ENCODE measurements at regions not wholly inside any gene's neighbourhood (a gene's known extent, or its start where the extent isn't known, plus 50 kb on each side); places are given as distances from the start of the nearest gene placed in this dataset.

DNA sequence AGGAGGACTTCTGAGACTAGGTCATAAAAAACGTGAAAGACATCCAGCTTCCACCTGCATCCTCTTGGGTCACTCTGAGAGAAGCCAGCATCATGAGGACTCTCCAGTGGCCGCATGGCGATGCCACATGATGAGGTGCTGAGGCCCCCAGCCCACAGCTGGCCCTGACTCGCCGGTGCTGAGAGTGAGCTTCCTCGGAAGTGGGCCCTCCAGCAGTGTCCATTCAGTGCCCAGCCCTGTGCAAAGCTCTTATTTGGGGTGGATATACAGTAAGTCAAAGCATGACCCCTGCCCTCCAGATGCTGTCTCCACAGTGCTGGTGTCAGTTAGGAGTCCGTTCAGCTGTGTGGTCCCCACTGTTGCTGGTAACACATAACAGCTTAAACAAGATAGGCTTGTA is 93.6 kb upstream of the CHST15 start:
- no peak for DNase-seq
- no peaks in the 10 kb centered on the region for H3K9me3 ChIP-seq (ENCODE audit: control insufficient read depth in 2 of 2, low read length in 2 of 2)

GRCh38 chr10:124185084-124185483 is 91.7 kb upstream of the CHST15 start:
- no peaks in the 10 kb centered on the region for H3K4me1 Mint-ChIP-seq
- H3K4me3 ChIP-seq (ENCODE audit: low read depth, low read length) = no peak overlapping the region
- H3K36me3 ChIP-seq (ENCODE audit: control insufficient read depth, insufficient read depth, low read length) = no peaks in the 10 kb centered on the region
- H3K9me3 ChIP-seq (ENCODE audit: control insufficient read depth in 2 of 2, low read length in 2 of 2) = no peaks in the 10 kb centered on the region
- no peak for DNase-seq
- no peak overlapping the region for H3K4me3 Mint-ChIP-seq
- no peak for ATAC-seq (ENCODE audit: low read depth in 2 of 2)
- no peaks in the 10 kb centered on the region for H3K36me3 Mint-ChIP-seq
- no peaks in the 10 kb centered on the region for H3K4me1 ChIP-seq (ENCODE audit: control insufficient read depth, insufficient read depth, low read length, poor library complexity, severe bottlenecking)
- no peak overlapping the region for H3K27ac Mint-ChIP-seq
- H3K27ac ChIP-seq (ENCODE audit: insufficient read depth, low read length, poor library complexity, severe bottlenecking) = no peak overlapping the region
- no peaks in the 10 kb centered on the region for H3K27me3 ChIP-seq (ENCODE audit: control insufficient read depth, insufficient read depth, low read length)
- H3K9me3 Mint-ChIP-seq = no peaks in the 10 kb centered on the region
- peaks cover 11% of the 10 kb centered on the region for H3K27me3 Mint-ChIP-seq

More for the DNA sequence above, 93.6 kb upstream of the CHST15 start:
- H3K4me3 Mint-ChIP-seq = no peak overlapping the region
- Histone ChIP-seq H3K27ac (ENCODE audit: insufficient read depth, low read length, poor library complexity, severe bottlenecking) (no peak overlapping the region), H3K27me3 (ENCODE audit: control insufficient read depth, insufficient read depth, low read length) (no peaks in the 10 kb centered on the region), H3K36me3 (ENCODE audit: control insufficient read depth, insufficient read depth, low read length) (no peaks in the 10 kb centered on the region), H3K4me1 (ENCODE audit: control insufficient read depth, insufficient read depth, low read length, poor library complexity, severe bottlenecking) (no peaks in the 10 kb centered on the region), H3K4me3 (ENCODE audit: low read depth, low read length) (no peak overlapping the region)
- H3K36me3 Mint-ChIP-seq = no peaks in the 10 kb centered on the region
- H3K4me1 Mint-ChIP-seq = no peaks in the 10 kb centered on the region
- ATAC-seq (ENCODE audit: low read depth in 2 of 2) = no peak
- peaks cover 16% of the 10 kb centered on the region for H3K27me3 Mint-ChIP-seq
- H3K9me3 Mint-ChIP-seq = no peaks in the 10 kb centered on the region
- H3K27ac Mint-ChIP-seq = no peak overlapping the region

DNA sequence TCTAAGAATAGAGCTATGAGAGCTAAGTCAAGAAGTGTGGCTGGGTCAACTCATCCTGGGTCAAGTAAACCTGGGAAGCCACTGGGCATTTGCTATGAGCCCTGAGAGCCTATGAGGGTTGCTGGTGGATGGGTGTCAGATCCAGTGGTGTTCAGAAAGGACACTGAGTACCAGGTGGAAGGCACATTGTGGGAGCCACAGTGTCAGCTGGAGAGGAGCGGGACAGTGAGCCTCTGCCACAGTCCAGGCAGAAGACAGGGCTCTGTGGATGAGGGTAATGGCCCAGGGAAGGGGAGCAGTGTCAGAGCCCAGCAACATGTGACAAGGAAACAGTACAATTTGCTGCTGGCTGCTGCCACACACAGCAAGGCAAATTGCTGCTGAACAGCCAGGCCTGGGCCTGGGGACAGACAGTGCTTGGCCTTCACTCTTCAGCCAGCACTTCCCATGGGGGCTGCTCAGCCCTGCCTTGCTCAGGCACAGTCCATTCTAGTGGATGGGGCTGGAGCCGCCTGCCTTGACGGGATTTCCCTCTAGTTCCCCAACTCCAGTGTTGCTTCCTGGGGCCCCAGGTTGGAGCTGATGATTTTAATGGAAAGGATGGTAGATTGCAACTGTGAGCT is 90.9 kb upstream of the CHST15 start:
- no peak overlapping the region for H3K27ac Mint-ChIP-seq
- Histone ChIP-seq H3K27ac (ENCODE audit: insufficient read depth, low read length, poor library complexity, severe bottlenecking) (no peak overlapping the region), H3K9me3 (ENCODE audit: control insufficient read depth in 2 of 2, low read length in 2 of 2) (no peaks in the 10 kb centered on the region), H3K36me3 (ENCODE audit: control insufficient read depth, insufficient read depth, low read length) (no peaks in the 10 kb centered on the region), H3K27me3 (ENCODE audit: control insufficient read depth, insufficient read depth, low read length) (no peaks in the 10 kb centered on the region), H3K4me3 (ENCODE audit: low read depth, low read length) (no peak overlapping the region), H3K4me1 (ENCODE audit: control insufficient read depth, insufficient read depth, low read length, poor library complexity, severe bottlenecking) (no peaks in the 10 kb centered on the region)
- H3K9me3 Mint-ChIP-seq = peaks cover 0 to 1% (median 0%) of the 10 kb centered on the region in 7 donors
- peaks cover 11% of the 10 kb centered on the region for H3K27me3 Mint-ChIP-seq
- H3K4me3 Mint-ChIP-seq = no peak overlapping the region
- ATAC-seq (ENCODE audit: low read depth in 2 of 2) (no peak), DNase-seq (no peak)
- no peaks in the 10 kb centered on the region for H3K4me1 Mint-ChIP-seq
- H3K36me3 Mint-ChIP-seq = no peaks in the 10 kb centered on the region

GRCh38 chr10:124183617-124184016 is 90.2 kb upstream of the CHST15 start:
- no peak for ATAC-seq (ENCODE audit: low read depth in 2 of 2)
- H3K36me3 Mint-ChIP-seq = no peaks in the 10 kb centered on the region
- H3K4me1 Mint-ChIP-seq = no peaks in the 10 kb centered on the region
- Histone ChIP-seq H3K9me3 (ENCODE audit: control insufficient read depth in 2 of 2, low read length in 2 of 2) (no peaks in the 10 kb centered on the region), H3K27me3 (ENCODE audit: control insufficient read depth, insufficient read depth, low read length) (no peaks in the 10 kb centered on the region), H3K36me3 (ENCODE audit: control insufficient read depth, insufficient read depth, low read length) (no peaks in the 10 kb centered on the region), H3K4me1 (ENCODE audit: control insufficient read depth, insufficient read depth, low read length, poor library complexity, severe bottlenecking) (no peaks in the 10 kb centered on the region), H3K4me3 (ENCODE audit: low read depth, low read length) (no peak overlapping the region), H3K27ac (ENCODE audit: insufficient read depth, low read length, poor library complexity, severe bottlenecking) (no peak overlapping the region)
- H3K4me3 Mint-ChIP-seq = no peak overlapping the region
- peaks cover 10% of the 10 kb centered on the region for H3K27me3 Mint-ChIP-seq
- no peak overlapping the region for H3K27ac Mint-ChIP-seq
- peaks cover 0 to 1% (median 0%) of the 10 kb centered on the region in 7 donors for H3K9me3 Mint-ChIP-seq
- no peak for DNase-seq

DNA sequence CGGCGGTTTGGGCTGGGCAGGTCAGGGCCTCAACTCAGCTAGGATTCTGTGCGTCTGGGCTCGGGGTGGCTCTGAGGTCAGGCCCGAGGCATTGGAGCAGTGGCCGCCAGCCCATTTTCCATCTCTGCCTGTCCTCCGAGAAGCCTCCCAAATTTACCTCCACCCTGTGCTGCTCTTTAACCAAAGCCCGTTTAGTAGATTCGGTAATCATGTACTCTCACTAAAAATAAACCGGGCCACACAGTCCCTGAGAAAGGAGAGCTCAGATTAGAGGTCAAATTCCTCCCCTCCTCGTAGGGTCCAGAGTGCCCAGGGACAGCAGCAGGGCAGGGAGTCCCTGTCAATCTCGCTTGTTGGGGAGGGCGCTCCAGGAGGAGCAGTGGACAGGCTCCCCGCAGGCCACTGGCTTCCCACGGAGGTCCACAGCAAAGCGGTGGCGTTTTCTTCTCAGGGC is 88.7 kb upstream of the CHST15 start:
- no peaks in the 10 kb centered on the region for H3K36me3 ChIP-seq (ENCODE audit: control insufficient read depth, insufficient read depth, low read length)
- H3K4me1 Mint-ChIP-seq = no peaks in the 10 kb centered on the region
- peaks cover 10% of the 10 kb centered on the region for H3K27me3 Mint-ChIP-seq
- H3K9me3 Mint-ChIP-seq = peaks cover 0 to 2% (median 0%) of the 10 kb centered on the region in 7 donors
- DNase-seq (no peak), ATAC-seq (ENCODE audit: low read depth in 2 of 2) (no peak)
- no peak overlapping the region for H3K4me3 Mint-ChIP-seq
- no peaks in the 10 kb centered on the region for H3K9me3 ChIP-seq (ENCODE audit: control insufficient read depth in 2 of 2, low read length in 2 of 2)
- H3K27me3 ChIP-seq (ENCODE audit: control insufficient read depth, insufficient read depth, low read length) = no peaks in the 10 kb centered on the region
- H3K4me1 ChIP-seq (ENCODE audit: control insufficient read depth, insufficient read depth, low read length, poor library complexity, severe bottlenecking) = no peaks in the 10 kb centered on the region
- no peak overlapping the region for H3K27ac Mint-ChIP-seq
- H3K27ac ChIP-seq (ENCODE audit: insufficient read depth, low read length, poor library complexity, severe bottlenecking) = no peak overlapping the region
- H3K4me3 ChIP-seq (ENCODE audit: low read depth, low read length) = no peak overlapping the region
- no peaks in the 10 kb centered on the region for H3K36me3 Mint-ChIP-seq

- Histone ChIP-seq H3K27me3 (ENCODE audit: control insufficient read depth, insufficient read depth, low read length) (no peaks in the 10 kb centered on the region), H3K27ac (ENCODE audit: insufficient read depth, low read length, poor library complexity, severe bottlenecking) (no peak overlapping the region), H3K9me3 (ENCODE audit: control insufficient read depth in 2 of 2, low read length in 2 of 2) (no peaks in the 10 kb centered on the region), H3K4me1 (ENCODE audit: control insufficient read depth, insufficient read depth, low read length, poor library complexity, severe bottlenecking) (no peaks in the 10 kb centered on the region), H3K4me3 (ENCODE audit: low read depth, low read length) (no peak overlapping the region), H3K36me3 (ENCODE audit: control insufficient read depth, insufficient read depth, low read length) (no peaks in the 10 kb centered on the region)
- Mint-ChIP-seq H3K4me3 (no peak overlapping the region), H3K27me3 (peaks cover 10% of the 10 kb centered on the region), H3K27ac (no peak overlapping the region), H3K36me3 (no peaks in the 10 kb centered on the region), H3K4me1 (no peaks in the 10 kb centered on the region), H3K9me3 (peaks cover 0 to 2% (median 0%) of the 10 kb centered on the region in 7 donors)
- ATAC-seq (ENCODE audit: low read depth in 2 of 2) (no peak), DNase-seq (no peak)
Observed at GRCh38 chr10:124181656-124182055, 88.3 kb upstream of the CHST15 start.

GRCh38 chr10:124180947-124181549 is 87.7 kb upstream of the CHST15 start:
- H3K27me3 ChIP-seq (ENCODE audit: control insufficient read depth, insufficient read depth, low read length) = no peaks in the 10 kb centered on the region
- H3K4me3 Mint-ChIP-seq = no peak overlapping the region
- no peak overlapping the region for H3K4me3 ChIP-seq (ENCODE audit: low read depth, low read length)
- DNase-seq = no peak
- H3K4me1 Mint-ChIP-seq = no peaks in the 10 kb centered on the region
- H3K9me3 ChIP-seq (ENCODE audit: control insufficient read depth in 2 of 2, low read length in 2 of 2) = no peaks in the 10 kb centered on the region
- H3K36me3 Mint-ChIP-seq = no peaks in the 10 kb centered on the region
- ATAC-seq (ENCODE audit: low read depth in 2 of 2) = no peak
- no peak overlapping the region for H3K27ac ChIP-seq (ENCODE audit: insufficient read depth, low read length, poor library complexity, severe bottlenecking)
- no peaks in the 10 kb centered on the region for H3K4me1 ChIP-seq (ENCODE audit: control insufficient read depth, insufficient read depth, low read length, poor library complexity, severe bottlenecking)
- no peaks in the 10 kb centered on the region for H3K36me3 ChIP-seq (ENCODE audit: control insufficient read depth, insufficient read depth, low read length)
- H3K9me3 Mint-ChIP-seq = peaks cover 0 to 2% (median 0%) of the 10 kb centered on the region in 7 donors
- no peak overlapping the region for H3K27ac Mint-ChIP-seq
- H3K27me3 Mint-ChIP-seq = peaks cover 10% of the 10 kb centered on the region

Measured in CD4-positive, CD25-positive, alpha-beta regulatory T cell (primary cell).